ENCODE measurements at regions not wholly inside any gene's neighbourhood (a gene's known extent, or its start where the extent isn't known, plus 50 kb on each side); places are given as distances from the start of the nearest gene placed in this dataset.
"Not testable (repeated sequence)": the region's sequence is repeated elsewhere in the genome, so short reads cannot be mapped to it uniquely, and the experiment has no call there.

DNA sequence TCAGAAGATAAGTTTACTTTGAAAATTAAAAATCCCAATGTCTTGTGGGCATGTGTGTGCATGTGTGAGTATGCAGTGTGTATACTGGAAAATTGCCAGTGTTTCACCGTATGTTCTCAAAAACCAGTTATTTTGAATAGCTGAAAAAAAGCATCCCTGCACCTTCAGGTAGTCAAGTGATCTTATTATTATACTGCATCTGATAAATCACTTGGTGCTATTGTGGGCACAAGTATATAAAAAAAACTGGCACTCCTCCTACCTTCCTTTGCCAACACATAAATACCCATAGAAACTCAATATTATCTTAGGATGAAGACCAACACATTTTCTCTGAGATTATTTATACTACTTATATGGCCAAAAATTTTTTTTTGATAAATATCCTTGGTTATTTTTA, 91.5 kb upstream of the MAP9 start:
- no peak for DNase-seq (ENCODE audit: low read depth in 2 of 2)

DNA sequence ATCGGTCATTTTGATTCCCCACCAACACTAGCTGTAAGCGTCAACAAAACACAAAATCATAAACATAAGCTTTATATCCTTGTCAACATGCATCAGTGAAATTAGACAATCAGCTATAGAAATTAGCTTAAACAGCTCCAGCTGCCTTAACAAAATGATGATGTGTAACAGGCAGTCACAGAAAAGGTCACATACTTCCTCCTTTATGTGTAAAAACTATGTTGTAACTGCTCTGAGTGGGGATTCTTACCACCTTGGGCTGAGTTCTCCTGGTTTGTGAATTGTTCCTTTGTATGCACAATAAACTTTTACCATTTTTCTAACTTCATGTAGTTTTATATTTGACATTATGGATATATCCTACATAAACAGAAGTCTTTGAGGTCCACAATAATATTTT, 73.9 kb upstream of the MAP9 start:
- DNase-seq (ENCODE audit: low read depth in 2 of 2): no peak

DNA sequence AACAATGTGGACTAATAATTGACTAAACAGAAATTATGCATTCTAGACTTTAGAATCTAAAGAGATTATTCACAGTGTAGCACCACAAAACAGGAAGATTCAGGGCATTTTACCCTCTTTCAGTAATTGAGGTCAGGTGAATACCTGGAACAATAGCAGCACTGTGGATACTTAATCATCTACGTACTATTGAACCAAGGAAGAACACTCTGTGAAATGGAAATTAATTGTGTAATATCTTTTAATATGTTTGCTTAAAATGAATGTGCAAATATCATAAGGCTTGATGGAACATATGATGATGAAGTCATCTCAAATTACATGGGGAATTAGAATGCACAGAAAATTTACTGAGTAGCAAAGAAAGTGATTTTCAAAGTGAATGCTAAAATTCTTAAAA, 68.5 kb upstream of the MAP9 start:
- DNase-seq (ENCODE audit: low read depth in 2 of 2): no peak

DNA sequence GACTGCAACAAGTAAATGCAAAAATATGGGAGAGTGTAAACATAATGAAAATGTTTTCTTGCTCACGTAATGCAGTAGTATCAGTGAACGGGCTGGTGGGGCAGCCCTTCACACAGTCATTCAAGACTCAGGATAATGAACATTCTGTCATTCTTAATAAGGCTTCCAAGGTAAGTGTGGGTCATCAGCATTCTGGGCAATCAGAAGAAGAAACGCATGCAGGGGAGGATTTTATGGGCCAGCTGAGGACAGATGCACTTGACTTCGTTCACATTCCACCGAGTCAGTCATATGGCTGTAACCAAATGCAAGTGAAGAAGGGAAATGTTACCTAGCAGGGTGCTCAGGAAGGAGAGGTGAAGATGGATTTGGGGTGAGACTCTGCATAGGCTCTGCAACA, 68.0 kb upstream of the MAP9 start:
- no peak for DNase-seq (ENCODE audit: low read depth in 2 of 2)

DNA sequence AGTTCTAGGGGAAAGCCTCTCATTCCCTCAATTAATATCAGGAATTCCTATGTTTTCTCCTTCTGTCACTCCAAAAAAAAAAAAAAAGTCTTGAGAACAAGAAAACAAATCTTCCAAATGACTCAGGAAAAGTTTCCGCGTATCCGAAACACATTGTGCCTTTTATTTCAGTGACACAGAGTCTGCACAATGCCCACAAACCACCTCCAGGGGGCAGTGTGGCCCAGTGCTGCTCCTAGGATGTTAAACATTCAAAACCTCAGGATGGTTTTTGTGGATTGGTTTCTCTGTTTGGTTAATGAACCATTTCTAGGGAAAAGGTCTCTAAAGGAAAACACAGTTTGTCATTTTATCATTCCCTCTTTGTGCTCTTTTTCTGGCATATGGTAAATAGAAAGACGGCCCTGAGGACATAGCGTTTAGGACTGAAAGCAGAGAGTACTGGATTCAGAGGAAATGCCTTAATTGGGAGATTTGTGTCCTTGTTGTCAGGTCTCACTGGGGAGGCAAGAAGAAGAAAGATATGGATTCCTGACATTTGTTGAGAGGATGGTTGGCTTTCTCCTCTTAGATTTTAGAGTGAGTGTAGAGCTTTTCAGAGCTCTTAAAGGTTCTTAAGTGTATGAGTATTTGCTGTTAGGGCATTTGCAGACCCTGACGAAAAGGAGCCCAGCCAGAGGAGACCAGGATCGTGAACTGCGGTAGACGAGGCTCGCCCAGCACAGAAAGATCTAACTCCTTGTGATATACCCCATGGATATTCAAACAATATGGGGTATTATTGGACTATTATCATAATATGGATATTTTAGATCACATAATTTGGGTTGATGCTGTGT, 65.7 kb upstream of the MAP9 start:
- DNase-seq (ENCODE audit: low read depth in 2 of 2): peak; percentile 34 to 57

DNA sequence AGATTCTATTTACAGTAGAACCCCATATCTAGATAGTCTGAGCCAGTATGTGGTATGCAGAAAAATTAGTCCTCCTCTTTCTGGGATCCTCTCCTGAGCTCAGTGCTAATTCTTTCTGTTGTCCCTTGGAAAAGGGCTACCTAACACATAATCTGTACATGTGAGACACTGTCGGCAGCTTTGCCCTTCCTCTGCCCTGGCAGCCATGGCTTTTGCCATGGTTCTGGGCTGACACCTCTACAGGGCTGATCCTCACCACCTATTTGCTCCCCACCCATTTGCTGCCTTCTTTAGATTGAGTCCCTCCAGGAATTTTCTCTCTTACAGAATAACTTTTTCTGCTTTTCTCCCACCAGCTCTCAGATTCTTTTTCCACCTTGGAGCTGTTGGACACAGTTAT, 64.7 kb upstream of the MAP9 start:
- no peak for DNase-seq (ENCODE audit: low read depth in 2 of 2)

DNA sequence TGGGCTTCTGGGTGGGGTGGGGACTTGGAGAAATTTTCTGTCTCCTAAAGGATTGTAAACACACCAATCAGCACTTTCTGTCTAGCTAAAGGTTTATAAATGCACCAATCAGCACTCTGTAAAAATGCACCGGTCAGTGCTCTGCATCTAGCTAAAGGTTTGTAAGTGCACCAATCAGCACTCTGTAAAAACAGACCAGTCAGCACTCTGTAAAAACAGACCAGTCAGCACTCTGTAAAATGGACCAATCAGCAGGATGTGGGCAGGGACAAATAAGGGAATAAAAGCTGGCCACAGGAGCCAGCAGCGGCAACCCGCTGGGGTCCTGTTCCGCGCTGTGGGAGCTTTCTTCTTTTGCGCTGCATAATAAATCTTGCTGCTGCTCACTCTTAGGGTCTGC, 63.0 kb upstream of the MAP9 start:
- not testable (repeated sequence) for DNase-seq (ENCODE audit: low read depth in 2 of 2)

DNA sequence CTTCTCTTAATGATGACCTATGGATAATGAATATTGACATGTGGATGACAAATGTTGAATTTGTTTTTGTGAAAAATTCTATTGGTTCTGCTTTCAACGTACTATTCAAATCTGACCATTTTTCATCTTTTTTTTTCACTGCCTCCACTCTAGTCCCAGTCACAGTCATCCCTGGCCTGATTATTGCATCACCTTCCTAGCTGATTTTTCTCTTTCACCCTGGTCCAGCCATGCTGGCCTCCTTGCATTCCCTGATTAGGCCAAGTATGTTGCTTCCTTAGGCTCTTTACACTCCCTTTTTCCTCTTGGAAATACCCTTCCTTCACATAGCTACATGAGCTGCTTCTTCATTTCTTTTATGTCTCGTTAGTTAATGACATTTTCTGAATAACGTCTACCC, 58.1 kb upstream of the MAP9 start:
- DNase-seq (ENCODE audit: low read depth in 2 of 2): no peak

DNA sequence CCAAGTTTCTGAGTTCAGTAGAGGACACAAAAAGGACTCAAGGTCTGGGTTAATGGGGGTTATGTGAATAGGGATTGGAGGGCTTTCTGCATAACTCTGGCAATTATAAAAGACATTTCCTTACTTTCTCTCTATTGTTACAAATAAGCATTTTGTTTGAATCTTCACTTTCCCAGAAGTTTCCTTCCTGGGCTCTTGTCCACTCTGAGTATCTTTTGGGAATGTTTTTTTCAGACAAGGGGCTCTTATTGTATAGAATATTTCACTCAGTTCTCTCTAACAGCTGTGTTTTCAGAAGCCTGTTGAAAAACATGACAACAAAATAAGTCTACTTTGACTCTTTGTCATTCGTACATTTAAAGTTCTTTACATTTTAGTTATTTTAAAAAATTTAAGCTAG, 57.6 kb upstream of the MAP9 start:
- DNase-seq (ENCODE audit: low read depth in 2 of 2): no peak

DNA sequence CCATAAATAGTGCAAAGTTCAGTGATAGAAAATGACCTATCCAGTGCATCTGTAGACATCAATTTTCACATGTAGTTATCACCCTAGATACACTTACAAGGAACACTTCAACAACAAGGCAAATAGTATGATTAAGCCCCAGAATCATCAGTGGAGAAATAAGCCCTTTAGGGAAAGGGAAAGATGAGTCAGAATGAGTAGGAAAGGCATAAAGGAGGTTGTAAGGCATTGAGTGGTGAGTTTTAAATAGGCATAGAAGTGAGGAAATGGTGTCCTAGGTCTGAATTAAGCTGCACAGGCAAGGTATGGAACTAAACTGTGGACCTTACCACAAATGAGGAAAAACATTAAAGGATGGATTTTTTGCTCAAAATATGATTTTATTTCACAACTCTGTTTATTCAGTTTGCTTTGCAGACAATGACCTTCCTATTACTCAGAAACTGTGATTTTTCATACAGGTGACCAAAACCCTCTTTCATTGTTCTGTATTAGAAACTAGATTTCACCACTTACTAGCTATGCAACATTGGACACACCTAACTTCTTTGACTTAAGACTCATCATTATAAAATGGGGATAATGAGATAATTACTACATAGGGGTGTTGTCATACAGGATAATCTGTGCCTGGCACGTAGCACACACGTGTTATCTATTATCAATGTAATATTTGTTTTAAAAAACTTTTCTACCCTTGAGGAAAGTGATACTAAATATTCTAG, 57.0 kb upstream of the MAP9 start:
- no peak for DNase-seq (ENCODE audit: low read depth in 2 of 2)

DNA sequence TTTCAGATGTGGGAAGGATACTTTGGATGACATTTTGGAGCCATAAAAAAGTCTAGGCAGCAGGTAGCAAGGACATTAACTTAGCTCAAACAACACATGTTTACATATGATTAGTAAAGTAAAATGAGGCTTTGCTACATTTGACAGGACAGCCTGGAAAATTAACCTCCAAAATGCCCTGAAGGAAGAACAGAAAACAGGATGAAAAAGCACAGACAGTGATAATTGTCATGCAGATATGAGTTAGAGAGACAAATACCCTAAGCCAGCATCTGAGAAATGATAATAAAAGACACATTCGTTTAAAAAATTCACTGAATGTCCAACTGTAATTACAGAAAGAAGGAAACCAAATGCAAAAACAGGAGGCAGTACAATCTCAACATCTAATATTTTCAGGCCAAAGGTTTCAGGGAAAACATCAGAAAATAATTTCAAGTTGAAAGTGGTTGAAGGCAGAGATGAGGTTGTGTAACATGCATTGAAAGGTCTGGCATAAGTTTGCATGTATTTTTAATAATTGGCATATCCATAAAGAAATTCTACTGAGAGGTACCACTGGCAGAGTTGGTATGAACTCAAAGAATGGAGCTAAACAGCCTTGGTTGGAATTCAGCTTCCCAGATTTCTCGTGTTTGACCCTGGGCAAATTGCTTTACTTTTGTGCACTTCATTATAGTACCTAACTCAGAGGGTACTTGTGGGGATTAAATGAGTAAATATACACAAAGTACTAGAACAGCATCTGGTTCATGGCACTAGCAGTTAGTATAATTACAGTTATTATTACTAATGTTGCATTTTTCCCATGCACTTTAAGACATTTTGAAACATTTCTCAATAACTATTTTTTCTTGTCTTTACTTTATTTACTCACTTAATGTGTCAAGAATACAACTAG, 54.4 kb upstream of the MAP9 start:
- no peak for DNase-seq (ENCODE audit: low read depth in 2 of 2)

DNA sequence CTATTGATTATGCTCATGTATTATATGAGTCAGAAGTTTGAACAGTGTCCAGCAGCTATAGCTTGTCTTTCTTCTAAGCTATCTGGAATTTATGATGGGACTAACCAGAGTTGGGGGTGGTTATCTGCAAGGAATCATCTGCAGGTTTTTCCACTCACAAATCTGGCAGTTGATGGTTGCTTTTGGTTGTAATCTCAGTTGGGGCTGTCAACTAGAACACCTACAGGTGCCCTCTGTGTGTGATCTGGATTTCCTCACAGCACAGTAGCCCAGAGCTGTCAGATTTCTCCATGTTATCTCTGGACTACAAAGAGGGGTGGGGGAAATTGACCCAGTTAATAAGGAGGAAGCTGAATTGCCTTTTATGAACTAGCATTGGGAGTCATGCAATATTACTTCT, 51.4 kb upstream of the MAP9 start:
- DNase-seq (ENCODE audit: low read depth in 2 of 2): no peak

DNA sequence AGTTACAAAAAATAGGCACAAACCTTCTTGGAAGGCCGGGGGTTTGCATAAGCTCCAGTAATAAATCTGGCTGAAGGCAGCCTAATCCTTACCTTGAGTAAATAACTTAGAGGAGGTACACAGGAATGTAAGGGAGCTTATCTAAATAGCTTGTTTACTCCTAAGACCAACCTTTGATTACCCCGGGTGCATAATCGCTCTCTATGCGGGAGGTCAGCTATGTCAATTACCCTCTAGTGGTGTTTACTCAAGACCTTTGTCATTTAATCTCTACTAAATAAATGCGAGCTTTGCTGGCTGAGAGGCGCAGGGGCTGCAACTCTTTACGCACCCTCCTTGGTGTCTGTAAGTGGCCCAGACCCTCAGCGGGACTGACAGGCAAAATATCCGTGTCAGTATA, 50.2 kb upstream of the MAP9 start:
- DNase-seq (ENCODE audit: low read depth in 2 of 2): no peak
